GM12874 (cell line): ENCODE measurements at regions not wholly inside any gene's neighbourhood (a gene's known extent, or its start where the extent isn't known, plus 50 kb on each side); places are given as distances from the start of the nearest gene placed in this dataset.

ENCODE experiments used
- TF ChIP-seq, protein P1 (sequence below): IDR thresholded peaks from 2 replicates; pipeline ENCODE4 v1.5.1; 2011; ENCODE audit warnings: low read depth, mild to moderate bottlenecking, control low read depth, low read length, moderate library complexity; ENCODE audit not compliant: insufficient read depth

DNA sequence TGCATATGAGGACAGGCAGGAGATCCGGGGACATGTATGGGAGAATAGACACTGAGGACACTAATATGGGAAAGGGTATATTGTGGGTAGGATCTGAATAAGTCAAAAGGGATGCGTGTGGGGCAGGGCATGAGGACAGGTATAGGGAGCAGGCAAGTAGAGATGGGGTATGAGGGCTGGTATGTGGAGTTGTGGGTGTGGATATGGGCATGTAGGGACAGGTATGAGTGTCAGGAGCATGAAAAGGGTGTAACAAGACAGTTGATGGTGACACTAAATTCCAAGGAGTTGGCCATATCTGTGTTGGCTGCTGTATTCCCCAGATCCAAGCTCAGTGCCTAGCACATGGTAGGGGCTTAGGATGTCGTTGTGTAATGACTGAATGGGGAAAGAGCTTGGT is 84.4 kb upstream of the PAX2 start:
- TF ChIP-seq, protein P1, sequence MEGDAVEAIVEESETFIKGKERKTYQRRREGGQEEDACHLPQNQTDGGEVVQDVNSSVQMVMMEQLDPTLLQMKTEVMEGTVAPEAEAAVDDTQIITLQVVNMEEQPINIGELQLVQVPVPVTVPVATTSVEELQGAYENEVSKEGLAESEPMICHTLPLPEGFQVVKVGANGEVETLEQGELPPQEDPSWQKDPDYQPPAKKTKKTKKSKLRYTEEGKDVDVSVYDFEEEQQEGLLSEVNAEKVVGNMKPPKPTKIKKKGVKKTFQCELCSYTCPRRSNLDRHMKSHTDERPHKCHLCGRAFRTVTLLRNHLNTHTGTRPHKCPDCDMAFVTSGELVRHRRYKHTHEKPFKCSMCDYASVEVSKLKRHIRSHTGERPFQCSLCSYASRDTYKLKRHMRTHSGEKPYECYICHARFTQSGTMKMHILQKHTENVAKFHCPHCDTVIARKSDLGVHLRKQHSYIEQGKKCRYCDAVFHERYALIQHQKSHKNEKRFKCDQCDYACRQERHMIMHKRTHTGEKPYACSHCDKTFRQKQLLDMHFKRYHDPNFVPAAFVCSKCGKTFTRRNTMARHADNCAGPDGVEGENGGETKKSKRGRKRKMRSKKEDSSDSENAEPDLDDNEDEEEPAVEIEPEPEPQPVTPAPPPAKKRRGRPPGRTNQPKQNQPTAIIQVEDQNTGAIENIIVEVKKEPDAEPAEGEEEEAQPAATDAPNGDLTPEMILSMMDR = no peak

DNA sequence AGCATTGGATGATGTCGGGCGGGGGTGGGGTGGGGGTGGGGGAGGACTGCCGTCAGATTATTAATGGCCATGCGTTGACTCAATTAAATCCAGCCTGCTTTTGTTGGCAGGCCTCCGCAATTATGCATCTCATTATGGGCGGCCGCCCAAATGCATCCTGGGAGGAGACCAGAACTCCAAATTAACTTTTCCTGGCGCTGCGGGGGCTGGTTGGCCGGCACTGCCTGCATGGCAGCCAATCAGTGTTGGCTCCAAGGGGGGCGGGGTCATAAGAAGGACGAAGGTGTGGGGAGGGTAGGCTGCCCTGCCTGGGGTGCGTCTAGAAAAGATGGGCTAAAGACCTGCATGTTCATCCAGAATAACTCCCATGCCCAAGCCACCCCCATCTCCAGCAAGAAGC is 83.9 kb upstream of the PAX2 start:
- TF ChIP-seq, protein P1 = no peak

DNA sequence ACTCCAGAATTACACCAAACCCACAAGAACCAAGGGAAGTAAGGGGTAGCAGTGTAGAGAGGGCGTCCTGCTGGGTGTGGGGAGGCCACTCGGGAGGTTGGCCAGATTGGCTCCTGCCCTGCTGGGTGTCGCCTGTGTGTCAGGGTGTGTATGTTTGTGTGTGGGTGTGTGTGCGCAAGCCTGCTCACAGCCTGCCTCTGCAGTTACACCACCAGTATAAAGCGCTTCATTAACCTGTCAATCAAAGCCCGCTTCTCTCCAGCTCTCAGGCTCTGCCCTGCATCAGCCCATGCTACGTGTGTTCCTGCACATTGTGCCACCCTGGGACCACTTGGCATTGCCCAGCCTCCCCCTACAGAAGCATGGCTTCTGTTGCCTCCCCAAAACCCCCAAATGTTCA is 83.3 kb upstream of the PAX2 start:
- TF ChIP-seq, protein P1 = no peak

DNA sequence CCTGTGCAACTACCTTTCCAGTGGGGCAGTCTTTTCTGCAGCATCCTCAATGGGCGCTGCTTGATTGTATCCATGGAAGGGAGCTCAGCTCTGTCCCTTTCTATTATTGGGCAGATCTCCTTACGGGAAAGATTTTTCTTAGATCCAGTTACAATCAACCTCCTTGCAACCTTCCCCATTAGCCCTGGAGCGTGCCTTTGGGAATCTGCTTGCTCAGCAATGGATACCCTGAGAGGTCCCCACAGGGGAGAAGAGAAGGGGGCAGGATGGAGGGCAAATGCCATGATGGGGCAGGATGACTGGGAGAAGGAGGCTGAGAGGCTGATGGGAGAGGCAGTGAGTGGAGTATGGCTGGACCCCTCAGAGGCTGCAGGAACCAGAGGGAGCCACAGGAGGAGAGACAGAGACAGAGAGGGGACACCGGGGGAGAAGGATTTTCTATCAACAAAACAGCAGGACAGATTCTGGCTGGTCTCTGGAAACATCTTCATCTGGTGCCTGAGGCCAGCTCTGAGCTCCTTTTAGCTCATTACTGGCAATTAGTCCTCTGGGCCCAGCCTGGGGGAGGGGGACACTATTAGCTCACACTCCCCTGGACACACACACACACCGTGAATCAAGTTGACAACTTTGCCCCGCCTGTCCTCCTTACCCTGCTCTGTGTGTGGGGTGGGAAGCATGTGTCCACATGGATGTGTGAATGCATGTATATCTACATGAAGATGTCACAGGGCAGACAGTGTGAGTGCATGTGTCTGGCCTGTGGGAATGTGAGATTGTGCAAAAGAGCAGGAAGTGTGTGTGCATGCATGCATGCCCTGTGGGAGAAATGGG is 80.8 kb upstream of the PAX2 start:
- TF ChIP-seq, protein P1 = no peak

DNA sequence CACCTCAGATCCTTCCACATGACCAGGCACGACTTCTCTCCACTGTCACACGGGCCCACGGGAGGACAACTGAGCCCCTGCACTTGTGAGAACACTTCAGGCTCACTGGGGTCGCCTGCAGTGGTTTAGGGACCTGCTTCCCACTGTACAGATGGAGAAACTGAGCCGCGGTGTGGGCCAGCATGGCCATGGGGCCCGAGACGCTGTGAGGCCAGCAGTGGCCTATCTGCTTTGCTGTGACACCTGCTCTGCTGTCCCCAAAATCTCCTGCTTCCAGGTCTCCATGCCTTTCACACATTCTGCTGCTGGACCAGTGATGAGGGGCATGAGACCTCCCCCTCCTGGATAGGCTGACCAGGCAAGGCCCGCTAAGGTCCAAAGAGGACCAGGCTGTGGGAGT is 75.8 kb upstream of the PAX2 start:
- TF ChIP-seq, protein P1 = no peak

DNA sequence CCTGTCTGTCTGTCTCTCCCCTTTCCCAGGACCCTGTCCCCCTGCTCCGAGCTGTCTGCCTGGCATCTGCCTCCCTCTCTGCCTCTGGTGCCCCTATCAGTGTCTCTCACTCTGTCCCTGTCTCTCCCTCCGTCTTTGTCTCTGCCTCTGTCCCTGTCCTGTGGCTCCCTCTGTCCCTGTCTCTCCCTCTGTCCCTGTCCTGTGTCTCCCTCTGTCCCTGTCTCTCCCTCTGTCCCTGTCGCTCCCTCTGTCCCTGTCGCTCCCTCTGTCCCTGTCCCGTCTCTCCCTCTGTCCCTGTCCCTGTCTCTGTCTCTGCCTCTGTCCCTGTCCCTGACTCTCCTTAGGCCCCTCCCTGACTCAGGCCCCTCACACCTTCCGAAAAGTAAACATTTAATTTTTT is 75.0 kb upstream of the PAX2 start:
- TF ChIP-seq, protein P1 = no peak

DNA sequence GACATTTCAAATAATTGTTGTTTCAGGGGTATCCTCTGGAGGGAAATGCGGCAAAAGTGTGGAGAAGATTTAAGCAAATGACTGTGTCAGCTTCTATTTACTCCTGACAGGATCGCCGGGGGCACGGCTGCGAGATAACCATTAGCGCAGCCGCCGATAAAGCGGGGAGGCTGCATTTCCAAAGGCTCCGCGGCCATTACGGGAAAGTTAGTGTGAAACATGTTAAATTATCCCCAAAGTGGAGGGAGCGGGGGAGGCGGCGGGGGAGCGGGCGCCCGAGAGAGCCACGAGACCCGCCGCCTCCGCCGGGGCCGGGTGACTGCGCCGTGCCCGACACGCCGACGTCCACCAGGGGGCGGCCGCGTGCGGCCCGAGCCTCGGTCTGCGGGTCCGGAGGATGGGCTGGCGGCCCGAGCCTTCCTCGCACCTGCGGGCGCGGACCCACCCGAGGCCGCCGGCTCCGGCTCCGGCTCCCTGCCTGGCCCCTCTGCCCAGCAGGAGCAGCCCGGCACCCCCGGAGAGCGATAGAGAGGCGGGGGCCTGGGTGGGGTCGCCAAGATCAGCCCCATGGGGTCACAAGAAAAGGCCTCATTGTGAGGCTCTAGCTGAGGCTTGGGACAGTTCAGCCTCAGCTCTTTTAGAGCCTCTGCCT is 74.4 kb upstream of the PAX2 start:
- TF ChIP-seq, protein P1 = peak; percentile 92
